Panc1 (cell line): ENCODE measurements at regions not wholly inside any gene's neighbourhood (a gene's known extent, or its start where the extent isn't known, plus 50 kb on each side); places are given as distances from the start of the nearest gene placed in this dataset.

ENCODE experiments used
- ATAC-seq: fragments of 200-7000 bp; cut with Tn5 transposase; 2 replicates; pipeline ENCODE4 v1.9.1; 2020; ENCODE audit warnings: mild to moderate bottlenecking, moderate library complexity
- BruUV-seq: library from RNA; stranded (reverse); fragments of 400-500 nt; replicated peaks from 2 replicates; lab custom pipeline; 2021; lab: Mats Ljungman, UMichigan
- CTCF ChIA-PET: fragments of 300-600 bp; sonication (Branson Sonifier 250); formaldehyde crosslinking; loops from one replicate; lab custom pipeline; 2022; ENCODE audit warnings: antibody characterized with exemption; lab: Charles Lee
- POLR2A ChIA-PET: fragments of 300-600 bp; sonication (Branson Sonifier 250); formaldehyde crosslinking; loops from one replicate; lab custom pipeline; 2022; ENCODE audit warnings: antibody characterized with exemption; lab: Charles Lee
- DNase-seq: peaks from one replicate; pipeline ENCODE4 v3.0.0-alpha.2; 2010; ENCODE audit warnings: low read depth, low spot score
- H3K27ac ChIP-seq: 2 replicates; pipeline ENCODE4 v1.5.1; 2011; ENCODE audit warnings: mild to moderate bottlenecking, low read length, inconsistent platforms
- H3K27me3 ChIP-seq: fragments of 200-500 bp; sonication (Bioruptor generic); 2 replicates; pipeline ENCODE4 v1.6.0; 2014; ENCODE audit warnings: low read length, inconsistent platforms; ENCODE audit not compliant: control insufficient read depth, insufficient read depth
- H3K36me3 ChIP-seq: fragments of 200-500 bp; sonication (Bioruptor generic); 2 replicates; pipeline ENCODE4 v1.5.1; 2014; ENCODE audit warnings: inconsistent platforms, mild to moderate bottlenecking, low read length, moderate library complexity; ENCODE audit not compliant: control insufficient read depth, insufficient read depth
- H3K4me1 ChIP-seq: 2 replicates; pipeline ENCODE4 v1.5.1; 2011; ENCODE audit warnings: inconsistent platforms, mild to moderate bottlenecking, low read length, moderate library complexity; ENCODE audit not compliant: control insufficient read depth, insufficient read depth
- H3K4me3 ChIP-seq, 2 experiments: 2 replicates each; pipeline ENCODE4 v1.5.1; 2011 to 2012; ENCODE audit warnings: low read depth in 2 of 2, low read length in 2 of 2, mild to moderate bottlenecking in 2 of 2, inconsistent platforms in 1 of 2, moderate library complexity in 1 of 2
- H3K9me3 ChIP-seq: fragments of 200-500 bp; sonication (Bioruptor generic); 2 replicates; pipeline ENCODE4 v1.5.1; 2014; ENCODE audit warnings: low read depth, mild to moderate bottlenecking, inconsistent platforms, low read length, moderate library complexity; ENCODE audit not compliant: control insufficient read depth, insufficient read depth
- POLR2AphosphoS5 ChIP-seq: IDR thresholded peaks from 2 replicates; pipeline ENCODE4 v1.6.1; 2012; ENCODE audit warnings: mild to moderate bottlenecking, low read depth, low read length, moderate library complexity
- SIN3A ChIP-seq: IDR thresholded peaks from 2 replicates; pipeline ENCODE4 v1.6.1; 2012; ENCODE audit warnings: low read depth, mild to moderate bottlenecking, low read length, moderate library complexity, borderline replicate concordance; ENCODE audit not compliant: insufficient read depth
- TCF7L2 ChIP-seq: IDR thresholded peaks from 2 replicates; pipeline ENCODE4 v1.6.1; 2011; ENCODE audit warnings: mild to moderate bottlenecking, low read depth, low read length, inconsistent platforms
- in situ Hi-C: cut with HindIII; loops from 2 replicates; pipeline ENCODE4 v1.10.0; 2016; ENCODE audit warnings: low sequenced_read_pairs, low pct_unique_long_range_greater_than_20kb
- intact Hi-C: fragments of 100-400 bp; cut with micrococcal nuclease; formaldehyde crosslinking; loops from one replicate; pipeline ENCODE4 v1.10.0; 2022; ENCODE audit not compliant: unreplicated experiment
- TF ChIP-seq, protein P1 (sequence below): fragments of 450-650 bp; IDR thresholded peaks from 2 replicates; pipeline ENCODE4 v1.5.1; 2017; ENCODE audit warnings: mild to moderate bottlenecking
- TF ChIP-seq, protein P2 (sequence below), 2 experiments: IDR thresholded peaks; 2 replicates each; pipeline ENCODE4 v1.6.1; 2011 to 2012; ENCODE audit warnings: low read depth in 2 of 2, control low read depth in 1 of 2, low read length in 1 of 2, mild to moderate bottlenecking in 1 of 2, moderate library complexity in 1 of 2; ENCODE audit not compliant: insufficient read depth in 1 of 2

GRCh38 chr20:50328996-50329898 is 138.6 kb downstream of the CEBPB start:
- Histone ChIP-seq H3K36me3 (no peaks in the 10 kb centered on the region), H3K27ac (no peak overlapping the region), H3K4me1 (no peaks in the 10 kb centered on the region), H3K4me3 (no peak overlapping the region), H3K27me3 (no peaks in the 10 kb centered on the region), H3K9me3 (no peaks in the 10 kb centered on the region)
- POLR2A ChIA-PET = interaction anchor here (0.6 kb wide), 2 partner anchors 8 to 41 kb away, joined by 3 read pairs; no protein-coding TSS in a partner anchor
- ATAC-seq (no peak), DNase-seq (no peak)
- TF ChIP-seq, protein P1, sequence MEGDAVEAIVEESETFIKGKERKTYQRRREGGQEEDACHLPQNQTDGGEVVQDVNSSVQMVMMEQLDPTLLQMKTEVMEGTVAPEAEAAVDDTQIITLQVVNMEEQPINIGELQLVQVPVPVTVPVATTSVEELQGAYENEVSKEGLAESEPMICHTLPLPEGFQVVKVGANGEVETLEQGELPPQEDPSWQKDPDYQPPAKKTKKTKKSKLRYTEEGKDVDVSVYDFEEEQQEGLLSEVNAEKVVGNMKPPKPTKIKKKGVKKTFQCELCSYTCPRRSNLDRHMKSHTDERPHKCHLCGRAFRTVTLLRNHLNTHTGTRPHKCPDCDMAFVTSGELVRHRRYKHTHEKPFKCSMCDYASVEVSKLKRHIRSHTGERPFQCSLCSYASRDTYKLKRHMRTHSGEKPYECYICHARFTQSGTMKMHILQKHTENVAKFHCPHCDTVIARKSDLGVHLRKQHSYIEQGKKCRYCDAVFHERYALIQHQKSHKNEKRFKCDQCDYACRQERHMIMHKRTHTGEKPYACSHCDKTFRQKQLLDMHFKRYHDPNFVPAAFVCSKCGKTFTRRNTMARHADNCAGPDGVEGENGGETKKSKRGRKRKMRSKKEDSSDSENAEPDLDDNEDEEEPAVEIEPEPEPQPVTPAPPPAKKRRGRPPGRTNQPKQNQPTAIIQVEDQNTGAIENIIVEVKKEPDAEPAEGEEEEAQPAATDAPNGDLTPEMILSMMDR = no peak
- no peak for TF ChIP-seq SIN3A
- TF ChIP-seq POLR2AphosphoS5 = no peak
- TF ChIP-seq, protein P2, sequence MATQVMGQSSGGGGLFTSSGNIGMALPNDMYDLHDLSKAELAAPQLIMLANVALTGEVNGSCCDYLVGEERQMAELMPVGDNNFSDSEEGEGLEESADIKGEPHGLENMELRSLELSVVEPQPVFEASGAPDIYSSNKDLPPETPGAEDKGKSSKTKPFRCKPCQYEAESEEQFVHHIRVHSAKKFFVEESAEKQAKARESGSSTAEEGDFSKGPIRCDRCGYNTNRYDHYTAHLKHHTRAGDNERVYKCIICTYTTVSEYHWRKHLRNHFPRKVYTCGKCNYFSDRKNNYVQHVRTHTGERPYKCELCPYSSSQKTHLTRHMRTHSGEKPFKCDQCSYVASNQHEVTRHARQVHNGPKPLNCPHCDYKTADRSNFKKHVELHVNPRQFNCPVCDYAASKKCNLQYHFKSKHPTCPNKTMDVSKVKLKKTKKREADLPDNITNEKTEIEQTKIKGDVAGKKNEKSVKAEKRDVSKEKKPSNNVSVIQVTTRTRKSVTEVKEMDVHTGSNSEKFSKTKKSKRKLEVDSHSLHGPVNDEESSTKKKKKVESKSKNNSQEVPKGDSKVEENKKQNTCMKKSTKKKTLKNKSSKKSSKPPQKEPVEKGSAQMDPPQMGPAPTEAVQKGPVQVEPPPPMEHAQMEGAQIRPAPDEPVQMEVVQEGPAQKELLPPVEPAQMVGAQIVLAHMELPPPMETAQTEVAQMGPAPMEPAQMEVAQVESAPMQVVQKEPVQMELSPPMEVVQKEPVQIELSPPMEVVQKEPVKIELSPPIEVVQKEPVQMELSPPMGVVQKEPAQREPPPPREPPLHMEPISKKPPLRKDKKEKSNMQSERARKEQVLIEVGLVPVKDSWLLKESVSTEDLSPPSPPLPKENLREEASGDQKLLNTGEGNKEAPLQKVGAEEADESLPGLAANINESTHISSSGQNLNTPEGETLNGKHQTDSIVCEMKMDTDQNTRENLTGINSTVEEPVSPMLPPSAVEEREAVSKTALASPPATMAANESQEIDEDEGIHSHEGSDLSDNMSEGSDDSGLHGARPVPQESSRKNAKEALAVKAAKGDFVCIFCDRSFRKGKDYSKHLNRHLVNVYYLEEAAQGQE (IDR thresholded peaks at IDR 0.05; ENCODE audit: insufficient read depth in 1 of 2, low read depth in 2 of 2, low read length in 1 of 2) = no peak
- no peak for TF ChIP-seq TCF7L2
- CTCF ChIA-PET = interaction anchor here (0.6 kb wide), 1 partner anchor 214 kb away, joined by 5 read pairs; no protein-coding TSS in a partner anchor
- in situ Hi-C loops = loop anchor here (5.0 to 10.0 kb wide), 2 partner anchors 42 to 156 kb away; no protein-coding TSS in a partner anchor
- intact Hi-C loops = no loop called here
- no TSS peak for BruUV-seq

DNA sequence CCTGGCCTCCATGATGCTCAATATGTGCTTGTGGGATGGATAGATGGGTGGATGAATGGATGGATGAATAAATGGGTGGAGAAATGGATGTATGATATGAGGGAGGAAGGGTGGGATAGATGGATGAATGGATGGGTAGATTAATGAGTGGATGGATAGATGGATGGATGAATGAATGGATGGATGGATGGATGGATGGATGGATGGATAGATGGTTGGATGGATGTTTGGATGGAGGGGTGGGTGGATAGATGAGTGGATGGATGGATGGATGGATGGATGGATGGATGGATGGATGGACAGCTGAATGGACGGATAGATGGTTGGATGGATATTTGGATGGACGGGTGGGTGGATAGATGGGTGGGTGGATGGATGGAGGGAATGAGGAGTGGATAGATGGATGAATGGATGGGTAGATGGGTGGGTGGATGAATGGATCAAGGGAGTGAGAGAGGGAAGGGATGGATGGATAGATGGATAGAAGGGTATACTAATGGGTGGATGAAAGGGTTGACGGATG is 139.4 kb downstream of the CEBPB start:
- H3K4me3 ChIP-seq = no peak overlapping the region
- ATAC-seq (no peak), DNase-seq (no peak)
- H3K27ac ChIP-seq = no peak overlapping the region
- TF ChIP-seq SIN3A = no peak
- no peak for TF ChIP-seq POLR2AphosphoS5
- TF ChIP-seq, protein P1 = no peak
- H3K9me3 ChIP-seq = no peaks in the 10 kb centered on the region
- H3K27me3 ChIP-seq = no peaks in the 10 kb centered on the region
- no peaks in the 10 kb centered on the region for H3K36me3 ChIP-seq
- intact Hi-C loops (no loop called here), in situ Hi-C loops (loop anchor here (5.0 to 10.0 kb wide), 2 partner anchors 43 to 155 kb away; no protein-coding TSS in a partner anchor)
- no TSS peak for BruUV-seq
- ChIA-PET CTCF (no interaction called here), POLR2A (no interaction called here)
- H3K4me1 ChIP-seq = no peaks in the 10 kb centered on the region
